ENCODE measurements at regions not wholly inside any gene's neighbourhood (a gene's known extent, or its start where the extent isn't known, plus 50 kb on each side); places are given as distances from the start of the nearest gene placed in this dataset.

GRCh38 chr5:17445185-17445584, 52.8 kb upstream of the TAF11L2 start:
- H3K27ac ChIP-seq (ENCODE audit: low read depth, low read length, poor library complexity, severe bottlenecking), result no peak overlapping the region
- H2AFZ ChIP-seq (ENCODE audit: low read length), result no peak overlapping the region
- no peak for TF ChIP-seq EZH2 (IDR thresholded peaks at IDR 0.05; ENCODE audit: borderline replicate concordance, low read length)
- TF ChIP-seq CTCF (IDR thresholded peaks at IDR 0.05; ENCODE audit: low read length), result no peak
- H3F3A ChIP-seq (ENCODE audit: insufficient read depth, low read length), result no peaks in the 10 kb centered on the region
- no peaks in the 10 kb centered on the region for H3K36me3 ChIP-seq (ENCODE audit: insufficient read depth, low read length)
- no peaks in the 10 kb centered on the region for H3K9me2 ChIP-seq (ENCODE audit: low read depth, low read length)
- H3K4me3 ChIP-seq (ENCODE audit: low read depth, low read length, poor library complexity, severe bottlenecking), result no peak overlapping the region
- H3K4me1 ChIP-seq (ENCODE audit: insufficient read depth, low read length, severe bottlenecking), result peaks cover 10% of the 10 kb centered on the region
- H3K9me3 ChIP-seq (ENCODE audit: low read length), result no peaks in the 10 kb centered on the region; the same call in 1 of the 2 replicates
- no peak overlapping the region for H3K9ac ChIP-seq (ENCODE audit: low read length)
- H4K20me1 ChIP-seq (ENCODE audit: insufficient read depth, low read length), result no peaks in the 10 kb centered on the region
- H3K27me3 ChIP-seq (ENCODE audit: insufficient read depth, low read length), result no peaks in the 10 kb centered on the region; the same call in 1 of the 2 replicates
- no peak overlapping the region for H3K4me2 ChIP-seq (ENCODE audit: low read length)
- no peaks in the 10 kb centered on the region for H3K79me2 ChIP-seq (ENCODE audit: insufficient read depth, low read length)
